Adipocyte (in vitro differentiated cells): ENCODE measurements at regions not wholly inside any gene's neighbourhood (a gene's known extent, or its start where the extent isn't known, plus 50 kb on each side); places are given as distances from the start of the nearest gene placed in this dataset.
"Not testable (repeated sequence)": the region's sequence is repeated elsewhere in the genome, so short reads cannot be mapped to it uniquely, and the experiment has no call there.

ENCODE experiments used
- DNase-seq: peaks from one replicate; pipeline ENCODE4 v3.0.0-alpha.2; 2015; ENCODE audit warnings: low read depth
- H3K27me3 ChIP-seq: replicated peaks from 2 replicates; pipeline ENCODE4 v1.7.0; 2013; ENCODE audit warnings: mild to moderate bottlenecking, low read length, moderate library complexity; ENCODE audit not compliant: control insufficient read depth, insufficient read depth
- H3K36me3 ChIP-seq: 2 replicates; pipeline ENCODE4 v1.7.0; 2013; ENCODE audit warnings: low read length, mild to moderate bottlenecking, moderate library complexity; ENCODE audit not compliant: control insufficient read depth, insufficient read depth, severe bottlenecking
- H3K4me1 ChIP-seq: 2 replicates; pipeline ENCODE4 v1.7.0; 2013; ENCODE audit warnings: mild to moderate bottlenecking, low read length, moderate library complexity; ENCODE audit not compliant: control insufficient read depth, insufficient read depth
- H3K4me3 ChIP-seq: 2 replicates; pipeline ENCODE4 v1.7.0; 2013; ENCODE audit warnings: mild to moderate bottlenecking, low read length, moderate library complexity
- H3K9ac ChIP-seq: 2 replicates; pipeline ENCODE4 v1.7.0; 2013; ENCODE audit warnings: mild to moderate bottlenecking, low read length, moderate library complexity
- H3K9me3 ChIP-seq: 2 replicates; pipeline ENCODE4 v1.7.0; 2013; ENCODE audit warnings: mild to moderate bottlenecking, low read length, moderate library complexity; ENCODE audit not compliant: control insufficient read depth

GRCh38 chr14:97058589-97058988 is 261.4 kb downstream of the VRK1 start:
- Histone ChIP-seq H3K36me3 (no peaks in the 10 kb centered on the region), H3K4me1 (no peaks in the 10 kb centered on the region), H3K9ac (no peak overlapping the region), H3K9me3 (no peaks in the 10 kb centered on the region), H3K4me3 (no peak overlapping the region), H3K27me3 (no peaks in the 10 kb centered on the region)
- no peak for DNase-seq

DNA sequence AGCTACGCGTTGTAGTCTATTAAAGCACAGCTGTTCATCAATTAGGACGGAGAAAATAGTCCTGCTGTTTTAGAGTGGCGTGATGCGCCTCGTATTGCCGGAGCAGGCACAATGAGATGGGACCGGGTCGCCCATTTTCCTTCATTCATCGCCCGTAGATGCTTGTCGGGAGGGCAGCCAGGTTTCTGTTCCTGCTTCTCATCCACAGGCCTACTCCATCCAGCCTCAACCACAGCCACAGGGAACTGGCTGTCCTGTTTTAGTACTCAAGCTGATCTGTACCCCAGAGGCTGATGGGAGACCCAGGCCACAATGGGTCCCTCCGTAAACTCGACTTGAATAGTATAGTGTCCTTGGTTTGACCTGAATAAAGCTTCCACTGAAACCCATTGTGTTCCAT is 264.0 kb downstream of the VRK1 start:
- Histone ChIP-seq H3K27me3 (peaks cover 5% of the 10 kb centered on the region), H3K9me3 (no peaks in the 10 kb centered on the region), H3K4me1 (no peaks in the 10 kb centered on the region), H3K9ac (no peak overlapping the region), H3K36me3 (no peaks in the 10 kb centered on the region), H3K4me3 (no peak overlapping the region)
- no peak for DNase-seq

DNA sequence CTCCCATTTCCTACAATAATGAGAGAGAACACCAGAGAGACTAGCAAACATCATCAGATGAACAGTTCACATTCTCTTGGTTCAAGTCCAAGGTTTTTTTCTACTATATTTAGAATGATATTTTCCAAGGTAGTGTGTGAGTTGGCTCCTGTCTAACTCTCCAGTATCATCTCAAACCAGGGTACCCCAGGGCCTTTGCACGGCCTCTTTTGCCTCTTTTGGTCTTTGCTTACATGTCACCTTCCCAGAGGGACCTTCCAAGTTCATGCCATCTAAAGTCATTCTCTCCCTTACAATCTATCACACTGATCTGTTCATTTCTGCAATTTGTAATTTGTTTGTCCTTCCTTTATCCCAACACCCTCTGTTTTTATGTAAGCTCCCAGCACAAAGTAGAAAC is 264.5 kb downstream of the VRK1 start:
- Histone ChIP-seq H3K4me3 (no peak overlapping the region), H3K4me1 (no peaks in the 10 kb centered on the region), H3K27me3 (peaks cover 5% of the 10 kb centered on the region), H3K36me3 (no peaks in the 10 kb centered on the region), H3K9me3 (no peaks in the 10 kb centered on the region), H3K9ac (no peak overlapping the region)
- no peak for DNase-seq

- Histone ChIP-seq H3K4me3 (no peak overlapping the region), H3K9ac (no peak overlapping the region), H3K4me1 (no peaks in the 10 kb centered on the region), H3K9me3 (no peaks in the 10 kb centered on the region), H3K27me3 (peaks cover 5% of the 10 kb centered on the region), H3K36me3 (no peaks in the 10 kb centered on the region)
- no peak for DNase-seq
Measured at GRCh38 chr14:97065305-97066067, 268.3 kb downstream of the VRK1 start.

DNA sequence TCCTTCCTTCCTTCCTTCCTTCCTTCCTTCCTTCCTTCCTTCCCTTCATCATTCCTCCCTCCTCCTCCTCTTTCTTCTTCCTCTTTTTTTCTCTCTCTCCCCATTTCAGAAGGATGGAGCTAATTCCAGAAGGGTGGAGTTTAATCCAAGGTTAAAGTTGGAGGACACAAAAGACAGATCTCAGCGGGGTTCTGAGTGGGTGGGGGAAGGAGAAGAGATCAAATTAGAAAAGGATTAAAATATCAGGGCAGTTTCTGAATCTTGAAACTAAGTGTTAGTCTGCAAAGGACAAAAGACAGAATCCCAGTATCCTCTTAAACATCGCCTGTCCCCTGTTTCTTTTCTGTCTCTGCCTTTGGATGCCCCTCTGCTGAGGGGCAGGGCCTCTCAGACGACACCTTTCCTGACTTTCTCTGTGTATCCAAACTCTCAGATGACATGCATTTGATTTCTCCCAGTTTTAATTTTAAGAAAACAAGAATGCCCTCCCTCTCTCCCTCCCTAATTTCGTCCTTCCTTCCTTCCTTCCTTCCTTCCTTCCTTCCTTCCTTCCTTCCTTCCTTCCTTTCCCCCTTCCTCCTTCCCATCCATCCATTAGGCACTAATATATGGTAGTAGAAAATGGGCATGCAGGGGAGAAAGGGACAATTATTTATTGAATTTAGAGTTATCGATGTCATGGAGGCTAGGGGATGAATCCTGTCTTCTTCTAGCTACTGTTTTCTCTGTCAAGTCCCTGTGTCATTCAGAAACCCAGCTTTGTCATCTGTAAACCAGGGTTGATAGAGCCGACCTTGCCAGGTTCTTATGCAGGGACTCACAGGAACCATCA is 269.1 kb downstream of the VRK1 start:
- no peak for DNase-seq
- peaks cover 5% of the 10 kb centered on the region for H3K27me3 ChIP-seq
- H3K4me1 ChIP-seq = no peaks in the 10 kb centered on the region
- H3K4me3 ChIP-seq = no peak overlapping the region
- H3K9ac ChIP-seq = no peak overlapping the region
- H3K9me3 ChIP-seq = no peaks in the 10 kb centered on the region
- H3K36me3 ChIP-seq = no peaks in the 10 kb centered on the region

DNA sequence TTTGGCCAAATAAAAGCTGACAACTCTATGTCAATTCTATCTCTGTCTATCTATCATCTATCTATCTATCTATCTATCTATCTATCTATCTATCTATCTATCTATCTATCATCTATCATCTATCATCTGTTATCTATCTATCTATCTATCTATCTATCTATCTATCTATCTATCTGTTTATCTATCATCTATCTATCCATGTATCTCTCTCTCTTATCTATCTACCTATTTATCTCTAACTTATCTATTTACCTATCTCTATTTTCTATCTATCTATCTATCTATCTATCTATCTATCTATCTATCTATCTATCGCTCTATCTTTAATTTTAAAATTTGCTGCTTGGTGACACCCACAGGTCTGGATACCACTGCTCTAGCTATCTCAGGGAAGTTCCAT is 271.1 kb downstream of the VRK1 start:
- not testable (repeated sequence) for DNase-seq, H3K4me1 ChIP-seq, H3K36me3 ChIP-seq, H3K4me3 ChIP-seq, H3K27me3 ChIP-seq, H3K9ac ChIP-seq, H3K9me3 ChIP-seq

DNA sequence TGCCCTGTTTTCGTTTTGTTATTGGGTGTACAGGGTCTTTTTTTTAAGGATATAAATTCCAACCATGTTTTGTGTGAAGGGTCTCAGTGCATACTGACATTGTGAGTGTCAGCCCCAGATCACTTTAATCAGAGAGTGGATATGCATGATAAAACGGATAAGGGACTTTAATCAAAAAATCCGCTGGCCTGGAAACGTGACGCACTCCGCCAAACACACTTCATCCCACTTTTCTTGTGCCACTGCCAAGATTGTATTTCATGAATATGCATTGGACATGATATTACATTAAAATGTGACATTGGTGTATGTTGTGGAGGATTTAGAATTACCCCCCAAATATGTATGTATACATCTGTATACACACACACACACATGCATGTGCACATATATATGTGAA is 273.1 kb downstream of the VRK1 start:
- DNase-seq = no peak
- Histone ChIP-seq H3K4me3 (no peak overlapping the region), H3K4me1 (no peaks in the 10 kb centered on the region), H3K9ac (no peak overlapping the region), H3K9me3 (no peaks in the 10 kb centered on the region), H3K27me3 (peaks cover 4% of the 10 kb centered on the region), H3K36me3 (no peaks in the 10 kb centered on the region)

- Histone ChIP-seq H3K4me1 (no peaks in the 10 kb centered on the region), H3K4me3 (no peak overlapping the region), H3K27me3 (no peaks in the 10 kb centered on the region), H3K36me3 (no peaks in the 10 kb centered on the region), H3K9ac (no peak overlapping the region), H3K9me3 (no peaks in the 10 kb centered on the region)
- no peak for DNase-seq
Measured at GRCh38 chr14:97071177-97071576, 274.0 kb downstream of the VRK1 start.

DNA sequence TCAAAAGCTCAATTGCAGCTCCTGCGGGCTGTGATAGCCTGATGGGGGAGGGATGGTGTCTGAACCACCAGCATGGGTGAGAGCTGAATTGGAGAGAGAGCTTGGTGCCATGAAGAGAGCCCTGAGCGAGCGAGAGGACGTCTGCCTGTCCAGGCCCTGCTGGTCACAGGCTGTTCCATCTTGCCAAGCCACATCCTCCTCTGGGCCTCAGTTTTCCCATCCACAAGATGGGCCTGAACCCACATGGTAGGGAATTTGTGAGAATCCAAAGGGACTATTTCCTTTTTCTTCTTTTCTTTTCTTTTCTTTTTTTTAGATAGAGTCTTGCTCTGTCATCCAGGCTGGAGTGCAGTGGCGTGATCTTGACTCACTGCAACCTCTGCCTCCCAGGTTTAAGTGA is 276.4 kb downstream of the VRK1 start:
- H3K36me3 ChIP-seq = no peaks in the 10 kb centered on the region
- H3K27me3 ChIP-seq = no peaks in the 10 kb centered on the region
- H3K4me1 ChIP-seq = no peaks in the 10 kb centered on the region
- no peaks in the 10 kb centered on the region for H3K9me3 ChIP-seq
- no peak overlapping the region for H3K9ac ChIP-seq
- H3K4me3 ChIP-seq = no peak overlapping the region
- DNase-seq = no peak

DNA sequence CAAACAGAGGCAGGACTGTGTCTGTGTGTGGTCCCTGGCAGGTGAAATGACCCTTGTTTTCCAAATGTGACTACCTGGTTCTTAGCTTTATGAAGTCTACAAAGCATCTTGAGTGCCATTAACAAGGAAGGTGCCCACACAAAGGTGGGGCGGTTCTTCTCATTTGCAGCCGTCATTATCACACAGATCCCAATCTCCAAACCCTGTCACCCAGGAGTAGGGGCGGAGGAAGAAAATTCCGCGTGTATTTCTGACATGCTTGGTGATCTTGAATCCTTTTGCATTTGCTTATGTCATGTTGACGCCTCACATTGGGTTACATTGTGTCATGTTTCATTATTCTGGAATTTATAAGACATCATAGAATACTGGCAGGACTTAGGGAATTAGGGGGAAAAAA is 277.3 kb downstream of the VRK1 start:
- Histone ChIP-seq H3K9me3 (no peaks in the 10 kb centered on the region), H3K4me1 (no peaks in the 10 kb centered on the region), H3K27me3 (no peaks in the 10 kb centered on the region), H3K9ac (no peak overlapping the region), H3K4me3 (no peak overlapping the region), H3K36me3 (no peaks in the 10 kb centered on the region)
- no peak for DNase-seq

- no peaks in the 10 kb centered on the region for H3K36me3 ChIP-seq
- H3K27me3 ChIP-seq = no peaks in the 10 kb centered on the region
- H3K4me1 ChIP-seq = no peaks in the 10 kb centered on the region
- H3K4me3 ChIP-seq = no peak overlapping the region
- no peaks in the 10 kb centered on the region for H3K9me3 ChIP-seq
- no peak for DNase-seq
- H3K9ac ChIP-seq = no peak overlapping the region
Measured at GRCh38 chr14:97074856-97075255, 277.7 kb downstream of the VRK1 start.
